ENCODE measurements at regions not wholly inside any gene's neighbourhood (a gene's known extent, or its start where the extent isn't known, plus 50 kb on each side); places are given as distances from the start of the nearest gene placed in this dataset.
A peak's percentile ranks its signal among the peaks of the same experiment; 100 is the strongest.

DNA sequence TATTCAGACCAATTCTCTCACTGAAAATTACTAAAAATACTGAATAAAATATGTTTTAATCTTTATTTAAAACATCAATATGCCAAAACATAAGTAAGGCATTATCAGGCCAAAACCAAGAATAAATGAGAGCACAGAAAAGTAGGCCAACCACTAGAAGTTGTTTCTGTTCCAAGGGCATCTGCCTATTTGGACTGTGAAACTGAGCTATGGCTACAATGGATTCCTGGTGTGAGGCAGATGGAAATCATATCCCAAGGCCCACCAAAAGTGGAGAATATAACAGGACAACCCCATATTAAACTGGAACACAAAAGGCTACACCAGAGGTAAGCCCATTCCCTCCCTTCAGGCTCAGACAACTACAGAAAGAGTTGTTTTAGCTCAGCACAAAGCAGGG is 302.8 kb upstream of the IL12A start:
- Histone ChIP-seq H2AFZ (ENCODE audit: low read length) (no peak overlapping the region), H3K79me2 (ENCODE audit: control insufficient read depth, insufficient read depth, low read length) (no peaks in the 10 kb centered on the region), H3K36me3 (ENCODE audit: control insufficient read depth, insufficient read depth, low read length) (no peaks in the 10 kb centered on the region), H3K4me1 (ENCODE audit: control insufficient read depth, extremely low read depth, insufficient read depth, low read length) (no peaks in the 10 kb centered on the region), H3K27me3 (ENCODE audit: control insufficient read depth, insufficient read depth, low read length) (no peaks in the 10 kb centered on the region), H3K4me2 (ENCODE audit: extremely low read depth, insufficient read depth, low read length) (no peak overlapping the region), H3K9me3 (ENCODE audit: control insufficient read depth, insufficient read depth, low read depth, low read length) (no peaks in the 10 kb centered on the region), H3K27ac (ENCODE audit: insufficient read depth, low read length) (no peak overlapping the region), H3K9ac (ENCODE audit: insufficient read depth, low read length) (no peak overlapping the region), H4K20me1 (ENCODE audit: control insufficient read depth, extremely low read depth, insufficient read depth, low read length) (no peaks in the 10 kb centered on the region), H3K4me3 (replicated peaks in 1 of 4; ENCODE audit: control extremely low read depth in 1 of 4, insufficient read depth in 1 of 4, low read depth in 3 of 4, low read length in 4 of 4) (no peak overlapping the region)
- DNase-seq (ENCODE audit: low read depth in 2 of 2) = peak in 1 of 2 donors; percentile 4
- no peak for TF ChIP-seq EZH2 (IDR thresholded peaks at IDR 0.05; ENCODE audit: low read length, missing control alignments)
- TF ChIP-seq, protein P1, sequence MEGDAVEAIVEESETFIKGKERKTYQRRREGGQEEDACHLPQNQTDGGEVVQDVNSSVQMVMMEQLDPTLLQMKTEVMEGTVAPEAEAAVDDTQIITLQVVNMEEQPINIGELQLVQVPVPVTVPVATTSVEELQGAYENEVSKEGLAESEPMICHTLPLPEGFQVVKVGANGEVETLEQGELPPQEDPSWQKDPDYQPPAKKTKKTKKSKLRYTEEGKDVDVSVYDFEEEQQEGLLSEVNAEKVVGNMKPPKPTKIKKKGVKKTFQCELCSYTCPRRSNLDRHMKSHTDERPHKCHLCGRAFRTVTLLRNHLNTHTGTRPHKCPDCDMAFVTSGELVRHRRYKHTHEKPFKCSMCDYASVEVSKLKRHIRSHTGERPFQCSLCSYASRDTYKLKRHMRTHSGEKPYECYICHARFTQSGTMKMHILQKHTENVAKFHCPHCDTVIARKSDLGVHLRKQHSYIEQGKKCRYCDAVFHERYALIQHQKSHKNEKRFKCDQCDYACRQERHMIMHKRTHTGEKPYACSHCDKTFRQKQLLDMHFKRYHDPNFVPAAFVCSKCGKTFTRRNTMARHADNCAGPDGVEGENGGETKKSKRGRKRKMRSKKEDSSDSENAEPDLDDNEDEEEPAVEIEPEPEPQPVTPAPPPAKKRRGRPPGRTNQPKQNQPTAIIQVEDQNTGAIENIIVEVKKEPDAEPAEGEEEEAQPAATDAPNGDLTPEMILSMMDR (conservative IDR thresholded peaks at IDR 0.05 in 1 of 2, IDR thresholded peaks at IDR 0.05 in 1 of 2; ENCODE audit: low read depth in 1 of 2, low read length in 2 of 2) = no peak

DNA sequence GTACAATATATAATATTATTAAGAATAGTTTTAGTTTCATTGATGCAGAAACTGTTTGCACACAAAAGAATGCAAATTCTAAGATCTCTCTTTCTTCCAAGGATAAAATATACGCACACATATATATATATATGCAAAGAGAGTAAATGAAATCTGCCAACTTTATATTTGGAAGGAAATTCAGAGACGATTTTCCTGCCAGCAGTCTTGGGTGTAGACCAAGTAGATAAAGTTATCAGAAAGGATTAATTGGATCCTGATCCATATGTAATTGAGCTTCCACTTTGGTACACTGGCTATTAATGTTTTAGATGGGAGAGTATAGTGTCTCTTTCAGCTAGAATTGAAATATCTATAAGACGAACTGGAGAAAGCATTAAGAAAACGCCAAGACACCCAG is 295.4 kb upstream of the IL12A start:
- H3K27ac ChIP-seq (ENCODE audit: insufficient read depth, low read length) = no peak overlapping the region
- no peak overlapping the region for H3K4me3 ChIP-seq (replicated peaks in 1 of 4; ENCODE audit: control extremely low read depth in 1 of 4, insufficient read depth in 1 of 4, low read depth in 3 of 4, low read length in 4 of 4)
- no peak overlapping the region for H3K4me2 ChIP-seq (ENCODE audit: extremely low read depth, insufficient read depth, low read length)
- DNase-seq (ENCODE audit: low read depth in 2 of 2) = no peak
- no peaks in the 10 kb centered on the region for H3K27me3 ChIP-seq (ENCODE audit: control insufficient read depth, insufficient read depth, low read length)
- no peak for TF ChIP-seq EZH2 (IDR thresholded peaks at IDR 0.05; ENCODE audit: low read length, missing control alignments)
- TF ChIP-seq, protein P1 (conservative IDR thresholded peaks at IDR 0.05 in 1 of 2, IDR thresholded peaks at IDR 0.05 in 1 of 2; ENCODE audit: low read depth in 1 of 2, low read length in 2 of 2) = no peak
- no peaks in the 10 kb centered on the region for H3K9me3 ChIP-seq (ENCODE audit: control insufficient read depth, insufficient read depth, low read depth, low read length)
- no peaks in the 10 kb centered on the region for H3K79me2 ChIP-seq (ENCODE audit: control insufficient read depth, insufficient read depth, low read length)
- H3K4me1 ChIP-seq (ENCODE audit: control insufficient read depth, extremely low read depth, insufficient read depth, low read length) = no peaks in the 10 kb centered on the region
- H2AFZ ChIP-seq (ENCODE audit: low read length) = no peak overlapping the region
- no peaks in the 10 kb centered on the region for H3K36me3 ChIP-seq (ENCODE audit: control insufficient read depth, insufficient read depth, low read length)
- H4K20me1 ChIP-seq (ENCODE audit: control insufficient read depth, extremely low read depth, insufficient read depth, low read length) = no peaks in the 10 kb centered on the region
- H3K9ac ChIP-seq (ENCODE audit: insufficient read depth, low read length) = no peak overlapping the region

DNA sequence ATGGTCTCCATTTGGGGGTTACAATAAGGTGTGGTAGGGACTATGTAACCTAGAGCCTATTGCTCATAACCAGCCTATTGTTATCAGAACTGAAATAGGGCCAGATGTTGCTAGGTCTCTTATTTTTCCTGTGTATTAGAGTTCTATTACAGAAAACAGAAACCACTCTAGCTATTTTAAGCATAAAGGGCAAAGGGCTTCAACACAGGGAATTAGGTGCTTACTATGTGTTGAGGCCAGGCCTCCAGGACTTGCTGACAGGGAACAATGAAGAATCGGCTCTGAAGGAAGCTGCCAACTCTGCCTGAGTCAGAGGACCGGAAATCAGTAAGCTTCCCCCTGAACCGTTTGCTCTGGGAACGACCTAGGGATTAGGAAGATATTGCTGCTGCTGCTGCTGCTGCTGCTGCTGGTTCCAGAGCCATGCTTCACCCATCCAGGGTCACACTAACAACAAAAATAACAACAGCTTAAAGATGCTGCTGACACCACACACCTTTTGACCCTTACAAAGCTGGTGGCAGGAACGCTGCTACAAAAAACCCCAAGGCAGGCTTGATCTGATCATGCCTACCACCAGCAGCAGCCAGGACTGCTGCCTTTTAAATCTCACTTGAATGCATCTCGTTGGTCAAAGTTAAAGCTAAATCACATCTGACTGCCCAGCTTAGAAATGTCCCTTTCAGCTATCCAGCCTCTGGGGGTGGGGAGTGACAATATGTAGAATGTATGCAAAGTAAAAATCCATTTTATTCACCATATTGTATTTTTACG is 276.9 kb upstream of the IL12A start:
- H3K4me1 ChIP-seq (ENCODE audit: control insufficient read depth, extremely low read depth, insufficient read depth, low read length) = peaks cover 2% of the 10 kb centered on the region
- no peaks in the 10 kb centered on the region for H4K20me1 ChIP-seq (ENCODE audit: control insufficient read depth, extremely low read depth, insufficient read depth, low read length)
- H3K4me3 ChIP-seq (replicated peaks in 1 of 4; ENCODE audit: control extremely low read depth in 1 of 4, insufficient read depth in 1 of 4, low read depth in 3 of 4, low read length in 4 of 4) = no peak overlapping the region
- no peaks in the 10 kb centered on the region for H3K79me2 ChIP-seq (ENCODE audit: control insufficient read depth, insufficient read depth, low read length)
- H3K27me3 ChIP-seq (ENCODE audit: control insufficient read depth, insufficient read depth, low read length) = no peaks in the 10 kb centered on the region
- no peak overlapping the region for H3K9ac ChIP-seq (ENCODE audit: insufficient read depth, low read length)
- no peaks in the 10 kb centered on the region for H3K9me3 ChIP-seq (ENCODE audit: control insufficient read depth, insufficient read depth, low read depth, low read length)
- no peak for TF ChIP-seq EZH2 (IDR thresholded peaks at IDR 0.05; ENCODE audit: low read length, missing control alignments)
- TF ChIP-seq, protein P1 (conservative IDR thresholded peaks at IDR 0.05 in 1 of 2, IDR thresholded peaks at IDR 0.05 in 1 of 2; ENCODE audit: low read depth in 1 of 2, low read length in 2 of 2) = no peak
- H3K27ac ChIP-seq (ENCODE audit: insufficient read depth, low read length) = no peak overlapping the region
- H2AFZ ChIP-seq (ENCODE audit: low read length) = peak overlapping the region; percentile 67
- no peaks in the 10 kb centered on the region for H3K36me3 ChIP-seq (ENCODE audit: control insufficient read depth, insufficient read depth, low read length)
- peak; percentile 80 to 93 for DNase-seq (ENCODE audit: low read depth in 2 of 2)
- no peak overlapping the region for H3K4me2 ChIP-seq (ENCODE audit: extremely low read depth, insufficient read depth, low read length)
